Skin of body (tissue), 1 donor: ENCODE measurements at regions not wholly inside any gene's neighbourhood (a gene's known extent, or its start where the extent isn't known, plus 50 kb on each side); places are given as distances from the start of the nearest gene placed in this dataset.

Experiments
- DNase-seq: peaks from one replicate; lab custom pipeline; 2025; lab: John Stamatoyannopoulos, UW

GRCh38 chr2:22199994-22200393, 1076.2 kb downstream of the TDRD15 start:
- DNase-seq: no peak

GRCh38 chr2:22209545-22209944, 1085.8 kb downstream of the TDRD15 start:
- DNase-seq: no peak

- DNase-seq: no peak
Measured at GRCh38 chr2:22213237-22213636, 1089.5 kb downstream of the TDRD15 start.

GRCh38 chr2:22215517-22215916, 1091.7 kb downstream of the TDRD15 start:
- no peak for DNase-seq

- DNase-seq: no peak
Measured at GRCh38 chr2:22217881-22218280, 1094.1 kb downstream of the TDRD15 start.

- peak; percentile 3 for DNase-seq
Measured at GRCh38 chr2:22221006-22221405, 1097.2 kb downstream of the TDRD15 start.

- DNase-seq: no peak
Measured at GRCh38 chr2:22238967-22239366, 1115.2 kb downstream of the TDRD15 start.

- DNase-seq: no peak
Measured at GRCh38 chr2:22247466-22247865, 1123.7 kb downstream of the TDRD15 start.

- DNase-seq: no peak
Measured at GRCh38 chr2:22248851-22249250, 1125.1 kb downstream of the TDRD15 start.

GRCh38 chr2:22253171-22253570, 1129.4 kb downstream of the TDRD15 start:
- no peak for DNase-seq

- no peak for DNase-seq
Measured at GRCh38 chr2:22261165-22261564, 1123.8 kb upstream of the KLHL29 start.

- no peak for DNase-seq
Measured at GRCh38 chr2:22270341-22270740, 1114.6 kb upstream of the KLHL29 start.

- DNase-seq: no peak
Measured at GRCh38 chr2:22273853-22274252, 1111.1 kb upstream of the KLHL29 start.

- no peak for DNase-seq
Measured at GRCh38 chr2:22274661-22275060, 1110.3 kb upstream of the KLHL29 start.

- no peak for DNase-seq
Measured at GRCh38 chr2:22276696-22277095, 1108.3 kb upstream of the KLHL29 start.

- DNase-seq: no peak
Measured at GRCh38 chr2:22279541-22279940, 1105.4 kb upstream of the KLHL29 start.

GRCh38 chr2:22281033-22281432, 1103.9 kb upstream of the KLHL29 start:
- no peak for DNase-seq

- no peak for DNase-seq
Measured at GRCh38 chr2:22282220-22282619, 1102.8 kb upstream of the KLHL29 start.

GRCh38 chr2:22282916-22283315, 1102.1 kb upstream of the KLHL29 start:
- DNase-seq: no peak

- DNase-seq: no peak
Measured at GRCh38 chr2:22283436-22283835, 1101.5 kb upstream of the KLHL29 start.

GRCh38 chr2:22290302-22290701, 1094.7 kb upstream of the KLHL29 start:
- no peak for DNase-seq

- DNase-seq: no peak
Measured at GRCh38 chr2:22290909-22291473, 1094.0 kb upstream of the KLHL29 start.

- no peak for DNase-seq
Measured at GRCh38 chr2:22301228-22301627, 1083.8 kb upstream of the KLHL29 start.

GRCh38 chr2:22326250-22326649, 1058.7 kb upstream of the KLHL29 start:
- DNase-seq: no peak
